ENCODE measurements at regions not wholly inside any gene's neighbourhood (a gene's known extent, or its start where the extent isn't known, plus 50 kb on each side); places are given as distances from the start of the nearest gene placed in this dataset.

- no peak for TF ChIP-seq CTCF (IDR thresholded peaks at IDR 0.05; ENCODE audit: insufficient read depth, low read depth, low read length)
- no peak overlapping the region for H3K4me3 ChIP-seq (ENCODE audit: low read depth, low read length)
- no peak for DNase-seq (ENCODE audit: low read depth)
Measured at GRCh38 chr10:10515479-10516204, 502.0 kb upstream of the CELF2 start.

- no peak for DNase-seq (ENCODE audit: low read depth)
- no peak overlapping the region for H3K4me3 ChIP-seq (ENCODE audit: low read depth, low read length)
- no peak for TF ChIP-seq CTCF (IDR thresholded peaks at IDR 0.05; ENCODE audit: insufficient read depth, low read depth, low read length)
Measured at GRCh38 chr10:10516346-10517130, 501.1 kb upstream of the CELF2 start.

- DNase-seq (ENCODE audit: low read depth): no peak
- no peak overlapping the region for H3K4me3 ChIP-seq (ENCODE audit: low read depth, low read length)
- TF ChIP-seq CTCF (IDR thresholded peaks at IDR 0.05; ENCODE audit: insufficient read depth, low read depth, low read length): no peak
Measured at GRCh38 chr10:10517866-10518265, 499.8 kb upstream of the CELF2 start.

GRCh38 chr10:10519674-10520073 is 498.0 kb upstream of the CELF2 start:
- no peak overlapping the region for H3K4me3 ChIP-seq (ENCODE audit: low read depth, low read length)
- DNase-seq (ENCODE audit: low read depth): no peak
- no peak for TF ChIP-seq CTCF (IDR thresholded peaks at IDR 0.05; ENCODE audit: insufficient read depth, low read depth, low read length)

GRCh38 chr10:10520491-10521385 is 496.9 kb upstream of the CELF2 start:
- DNase-seq (ENCODE audit: low read depth): no peak
- H3K4me3 ChIP-seq (ENCODE audit: low read depth, low read length): no peak overlapping the region
- no peak for TF ChIP-seq CTCF (IDR thresholded peaks at IDR 0.05; ENCODE audit: insufficient read depth, low read depth, low read length)

- DNase-seq (ENCODE audit: low read depth): peak; percentile 89
- TF ChIP-seq CTCF (IDR thresholded peaks at IDR 0.05; ENCODE audit: insufficient read depth, low read depth, low read length): no peak
Measured at GRCh38 chr10:10526846-10527245, 490.8 kb upstream of the CELF2 start.

More at GRCh38 chr10:10526846-10527245, 490.8 kb upstream of the CELF2 start:
- H3K4me3 ChIP-seq (ENCODE audit: low read depth, low read length): no peak overlapping the region
